ENCODE measurements at regions not wholly inside any gene's neighbourhood (a gene's known extent, or its start where the extent isn't known, plus 50 kb on each side); places are given as distances from the start of the nearest gene placed in this dataset.

DNA sequence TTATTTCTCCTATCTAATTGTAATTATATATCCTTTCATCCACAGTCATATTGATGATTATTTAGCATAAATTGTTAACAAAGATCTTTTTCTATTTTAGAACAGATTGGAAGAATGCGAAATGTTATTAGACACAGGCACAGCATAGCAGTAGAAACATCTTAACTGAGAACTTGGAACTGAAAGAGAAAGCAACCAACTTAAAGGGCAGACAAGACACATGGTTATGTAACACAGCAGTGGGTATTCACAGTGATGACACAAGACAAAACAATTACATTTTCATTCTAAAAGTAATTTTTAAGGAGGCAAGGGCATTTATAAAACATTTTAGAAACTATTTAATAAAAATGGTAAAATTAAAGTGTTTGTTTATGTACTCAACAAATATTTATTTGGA lies 57.7 kb upstream of the MEF2C start:
- no peak for DNase-seq

DNA sequence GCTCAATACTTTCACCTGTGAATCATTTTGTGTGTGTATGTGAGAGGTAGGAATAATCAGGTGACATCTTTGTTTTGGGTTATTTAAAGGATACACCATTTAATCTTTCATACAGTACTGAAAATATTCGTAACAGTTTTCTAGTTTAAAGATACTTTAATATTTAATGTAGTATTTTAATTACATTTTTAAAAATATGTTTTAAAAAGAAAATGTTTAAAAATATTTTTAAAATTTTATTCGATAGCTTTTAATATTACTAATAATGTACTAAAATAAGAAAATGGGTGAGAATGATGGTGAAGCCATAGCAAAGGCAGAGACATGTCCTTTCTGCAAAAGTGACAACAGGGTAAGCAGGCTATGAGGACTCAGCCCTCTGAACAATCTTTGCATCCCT lies 56.3 kb upstream of the MEF2C start:
- no peak for DNase-seq

DNA sequence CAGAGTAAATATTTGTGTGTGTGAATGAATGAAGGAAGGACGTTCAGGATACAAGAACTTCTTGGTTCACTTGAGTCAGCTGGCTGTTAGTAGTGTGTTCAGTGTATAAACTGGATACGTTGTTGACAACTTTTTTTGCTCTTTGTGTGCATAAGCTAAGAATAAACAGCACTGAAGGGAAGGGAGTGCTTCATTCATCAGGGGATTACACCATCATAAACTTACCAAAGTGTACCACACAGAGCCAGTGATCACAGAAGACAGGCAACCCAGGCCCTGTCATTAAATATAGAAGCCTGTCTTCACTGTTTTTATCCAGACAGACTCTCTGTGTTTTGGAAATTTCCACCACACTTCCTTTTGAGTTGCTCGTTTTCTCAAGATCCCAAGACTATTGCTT lies 55.5 kb upstream of the MEF2C start:
- DNase-seq: no peak

GRCh38 chr5:88937406-88937805 lies 54.4 kb upstream of the MEF2C start:
- DNase-seq: no peak

DNA sequence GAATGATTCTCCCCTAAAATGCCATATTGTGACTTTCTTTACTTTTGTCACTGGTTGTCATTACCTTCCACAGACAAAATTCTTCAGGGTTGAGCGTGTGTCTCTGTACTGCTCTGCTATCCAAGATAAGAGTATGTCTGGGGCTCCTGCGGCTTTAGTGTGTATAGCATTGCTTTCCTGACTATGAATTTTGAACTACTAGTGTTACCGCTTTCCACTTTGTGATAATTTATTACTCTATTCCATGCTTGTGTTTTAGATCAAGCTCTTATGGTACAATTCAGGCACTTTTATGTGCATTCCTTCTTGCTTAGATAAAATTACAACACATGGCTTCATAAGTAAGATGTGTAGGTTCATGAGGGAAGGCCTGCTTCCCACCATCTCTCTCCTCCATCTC lies 51.5 kb upstream of the MEF2C start:
- DNase-seq: no peak

Measured in NCI-H526 treated with DMSO at 0.1 percent for 48 hours (cell line).